SU-DHL-6 (cell line): ENCODE measurements at regions not wholly inside any gene's neighbourhood (a gene's known extent, or its start where the extent isn't known, plus 50 kb on each side); places are given as distances from the start of the nearest gene placed in this dataset.

Experiments
- H2AFZ ChIP-seq: fragments of 200-600 bp; sonication (generic); 2 replicates; pipeline ENCODE4 v1.6.1; 2014; ENCODE audit warnings: low read depth, mild to moderate bottlenecking, moderate library complexity, mixed read lengths, antibody characterized with exemption, low read length; ENCODE audit not compliant: severe bottlenecking
- H3F3A ChIP-seq: fragments of 200-600 bp; shearing (Covaris generic); 2 replicates; pipeline ENCODE4 v1.6.0; 2016; ENCODE audit warnings: antibody characterized with exemption, mild to moderate bottlenecking; ENCODE audit not compliant: insufficient read depth
- H3K27ac ChIP-seq: fragments of 200-600 bp; sonication (generic); 2 replicates; pipeline ENCODE4 v1.5.1; 2016; ENCODE audit warnings: low read depth, mild to moderate bottlenecking, low read length, moderate library complexity, mixed read lengths
- H3K27me3 ChIP-seq: fragments of 200-600 bp; sonication (generic), shearing (Covaris generic); 2 replicates; pipeline ENCODE4 v1.6.0; 2014; ENCODE audit warnings: mild to moderate bottlenecking, low read length
- H3K36me3 ChIP-seq: fragments of 200-600 bp; sonication (generic); 2 replicates; pipeline ENCODE4 v1.6.1; 2014; ENCODE audit warnings: mild to moderate bottlenecking, low read length, mixed read lengths
- H3K4me2 ChIP-seq: fragments of 300-600, 200-600 bp; shearing (Covaris generic), sonication (generic); 2 replicates; pipeline ENCODE4 v1.6.0; 2014; ENCODE audit warnings: low read length, low read depth, mild to moderate bottlenecking; ENCODE audit not compliant: poor library complexity, severe bottlenecking
- H3K4me3 ChIP-seq: fragments of 200-600 bp; sonication (generic); 2 replicates; pipeline ENCODE4 v1.5.1; 2014; ENCODE audit warnings: antibody characterized with exemption, low read length, mild to moderate bottlenecking, mixed read lengths; ENCODE audit not compliant: insufficient read depth, poor library complexity, severe bottlenecking
- H3K79me2 ChIP-seq: fragments of 200-600 bp; sonication (generic); 2 replicates; pipeline ENCODE4 v1.6.1; 2014; ENCODE audit warnings: mild to moderate bottlenecking, low read length, moderate library complexity; ENCODE audit not compliant: insufficient read depth
- H3K9ac ChIP-seq: fragments of 200-600 bp; sonication (generic); 2 replicates; pipeline ENCODE4 v1.7.0; 2014; ENCODE audit warnings: mild to moderate bottlenecking, low read length
- H3K9me2 ChIP-seq: fragments of 200-600 bp; sonication (generic); replicated peaks from 2 replicates; pipeline ENCODE4 v1.6.1; 2014; ENCODE audit warnings: low read length; ENCODE audit not compliant: insufficient read depth
- H3K9me3 ChIP-seq: fragments of 200-600 bp; sonication (generic); 2 replicates; pipeline ENCODE4 v1.6.1; 2014; ENCODE audit warnings: low read length, mixed read lengths; ENCODE audit not compliant: insufficient read depth
- H4K20me1 ChIP-seq: fragments of 200-600 bp; sonication (generic); 2 replicates; pipeline ENCODE4 v1.6.1; 2014; ENCODE audit warnings: low read depth, mild to moderate bottlenecking, antibody characterized with exemption, low read length, moderate library complexity, mixed read lengths
- CTCF ChIP-seq: fragments of 200-600 bp; sonication (generic); IDR thresholded peaks from one replicate; pipeline ENCODE4 v1.5.1; 2017; ENCODE audit warnings: antibody characterized with exemption, mild to moderate bottlenecking, low read length, moderate library complexity; ENCODE audit not compliant: insufficient read depth, poor library complexity, severe bottlenecking
- EZH2phosphoT487 ChIP-seq: fragments of 200-600 bp; sonication (generic), shearing (Covaris generic); conservative IDR thresholded peaks from 2 replicates; pipeline ENCODE4 v1.6.1; 2018; ENCODE audit warnings: mild to moderate bottlenecking, antibody characterized with exemption, low read length, moderate library complexity, mixed read lengths

GRCh38 chr6:74161380-74161779 lies 465.4 kb downstream of the CD109 start:
- H3K9ac ChIP-seq = no peak overlapping the region
- no peak overlapping the region for H3K4me3 ChIP-seq
- no peaks in the 10 kb centered on the region for H3K9me2 ChIP-seq
- no peaks in the 10 kb centered on the region for H3K36me3 ChIP-seq
- H3F3A ChIP-seq = no peaks in the 10 kb centered on the region
- H2AFZ ChIP-seq = no peak overlapping the region
- H4K20me1 ChIP-seq = no peaks in the 10 kb centered on the region
- TF ChIP-seq CTCF (no peak), EZH2phosphoT487 (no peak)
- H3K79me2 ChIP-seq = no peaks in the 10 kb centered on the region
- no peaks in the 10 kb centered on the region for H3K9me3 ChIP-seq
- H3K27ac ChIP-seq = no peak overlapping the region
- no peak overlapping the region for H3K4me2 ChIP-seq
- no peaks in the 10 kb centered on the region for H3K27me3 ChIP-seq

- no peak overlapping the region for H3K27ac ChIP-seq
- TF ChIP-seq EZH2phosphoT487 (no peak), CTCF (no peak)
- H3K9me3 ChIP-seq = no peaks in the 10 kb centered on the region
- H3K79me2 ChIP-seq = no peaks in the 10 kb centered on the region
- H4K20me1 ChIP-seq = no peaks in the 10 kb centered on the region
- H3K4me3 ChIP-seq = no peak overlapping the region
- H3F3A ChIP-seq = no peaks in the 10 kb centered on the region
- no peaks in the 10 kb centered on the region for H3K36me3 ChIP-seq
- no peaks in the 10 kb centered on the region for H3K27me3 ChIP-seq
- H3K4me2 ChIP-seq = no peak overlapping the region
- H3K9me2 ChIP-seq = no peaks in the 10 kb centered on the region
- no peak overlapping the region for H3K9ac ChIP-seq
- H2AFZ ChIP-seq = no peak overlapping the region
These were observed 456.2 kb downstream of the CD109 start for GRCh38 chr6:74152096-74152675.

- Histone ChIP-seq H2AFZ (no peak overlapping the region), H4K20me1 (no peaks in the 10 kb centered on the region), H3K4me2 (no peak overlapping the region), H3K79me2 (no peaks in the 10 kb centered on the region), H3K9ac (no peak overlapping the region), H3K4me3 (no peak overlapping the region), H3K9me2 (no peaks in the 10 kb centered on the region), H3K27ac (no peak overlapping the region), H3K36me3 (no peaks in the 10 kb centered on the region), H3F3A (no peaks in the 10 kb centered on the region), H3K9me3 (no peaks in the 10 kb centered on the region), H3K27me3 (no peaks in the 10 kb centered on the region)
- no peak for TF ChIP-seq EZH2phosphoT487
- no peak for TF ChIP-seq CTCF
These were observed 449.9 kb downstream of the CD109 start for GRCh38 chr6:74145931-74146330.
